ENCODE measurements at regions not wholly inside any gene's neighbourhood (a gene's known extent, or its start where the extent isn't known, plus 50 kb on each side); places are given as distances from the start of the nearest gene placed in this dataset.

DNA sequence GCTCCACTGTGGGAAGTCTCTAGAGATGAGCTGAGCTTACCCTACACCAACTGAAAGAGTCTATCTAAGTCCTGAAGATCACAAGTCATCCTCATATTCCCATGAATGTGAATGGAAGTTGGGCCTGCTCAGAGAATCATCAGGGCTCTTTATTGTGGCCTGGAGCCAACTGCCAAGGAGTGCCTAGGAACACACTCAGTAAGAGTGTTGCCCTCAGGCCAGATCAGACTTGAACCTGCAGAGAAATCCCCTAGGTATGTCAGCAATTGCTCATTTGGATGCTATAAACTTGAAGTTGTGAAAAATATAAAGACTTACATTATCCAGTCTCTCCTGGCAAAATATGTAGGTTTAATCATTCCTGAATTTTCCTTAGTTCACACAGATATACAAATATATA is 1070.2 kb downstream of the EFNB2 start:
- no peaks in the 10 kb centered on the region for H3K36me3 ChIP-seq
- no peak overlapping the region for H3K27ac ChIP-seq
- TF ChIP-seq POLR2AphosphoS5 (IDR thresholded peaks at IDR 0.05) (no peak), POLR2A (IDR thresholded peaks at IDR 0.05) (no peak), EP300 (IDR thresholded peaks at IDR 0.05) (no peak)
- TF ChIP-seq, protein P1, sequence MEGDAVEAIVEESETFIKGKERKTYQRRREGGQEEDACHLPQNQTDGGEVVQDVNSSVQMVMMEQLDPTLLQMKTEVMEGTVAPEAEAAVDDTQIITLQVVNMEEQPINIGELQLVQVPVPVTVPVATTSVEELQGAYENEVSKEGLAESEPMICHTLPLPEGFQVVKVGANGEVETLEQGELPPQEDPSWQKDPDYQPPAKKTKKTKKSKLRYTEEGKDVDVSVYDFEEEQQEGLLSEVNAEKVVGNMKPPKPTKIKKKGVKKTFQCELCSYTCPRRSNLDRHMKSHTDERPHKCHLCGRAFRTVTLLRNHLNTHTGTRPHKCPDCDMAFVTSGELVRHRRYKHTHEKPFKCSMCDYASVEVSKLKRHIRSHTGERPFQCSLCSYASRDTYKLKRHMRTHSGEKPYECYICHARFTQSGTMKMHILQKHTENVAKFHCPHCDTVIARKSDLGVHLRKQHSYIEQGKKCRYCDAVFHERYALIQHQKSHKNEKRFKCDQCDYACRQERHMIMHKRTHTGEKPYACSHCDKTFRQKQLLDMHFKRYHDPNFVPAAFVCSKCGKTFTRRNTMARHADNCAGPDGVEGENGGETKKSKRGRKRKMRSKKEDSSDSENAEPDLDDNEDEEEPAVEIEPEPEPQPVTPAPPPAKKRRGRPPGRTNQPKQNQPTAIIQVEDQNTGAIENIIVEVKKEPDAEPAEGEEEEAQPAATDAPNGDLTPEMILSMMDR (IDR thresholded peaks at IDR 0.05) = no peak
- no peaks in the 10 kb centered on the region for H3K27me3 ChIP-seq
- no peaks in the 10 kb centered on the region for H3K4me1 ChIP-seq
- ATAC-seq = no peak
- H3K4me3 ChIP-seq = no peak overlapping the region
- no peaks in the 10 kb centered on the region for H3K9me3 ChIP-seq

DNA sequence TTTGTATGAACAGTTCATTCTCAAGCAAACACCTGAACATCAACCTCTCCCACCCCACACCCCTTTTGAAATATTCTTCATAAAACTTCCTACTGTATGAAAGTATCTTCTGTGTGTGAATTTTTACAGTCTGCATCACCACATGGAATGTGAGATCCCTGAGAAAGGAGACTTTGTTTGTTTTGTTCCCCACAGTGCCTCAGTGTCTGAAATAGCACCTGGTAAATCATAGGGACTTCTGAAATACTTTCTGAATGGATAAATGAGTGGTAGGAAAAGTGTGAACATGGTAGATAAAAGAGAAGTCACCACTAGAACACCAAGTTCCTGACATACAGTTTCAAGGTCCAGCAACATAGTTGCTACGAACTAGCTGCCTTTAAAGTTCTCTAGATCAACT is 1071.2 kb downstream of the EFNB2 start:
- Histone ChIP-seq H3K27ac (no peak overlapping the region), H3K4me3 (no peak overlapping the region), H3K4me1 (no peaks in the 10 kb centered on the region), H3K9me3 (no peaks in the 10 kb centered on the region), H3K36me3 (no peaks in the 10 kb centered on the region), H3K27me3 (no peaks in the 10 kb centered on the region)
- TF ChIP-seq EP300 (IDR thresholded peaks at IDR 0.05) (no peak), POLR2A (IDR thresholded peaks at IDR 0.05) (no peak), POLR2AphosphoS5 (IDR thresholded peaks at IDR 0.05) (no peak)
- TF ChIP-seq, protein P1 (IDR thresholded peaks at IDR 0.05) = no peak
- 90% methylated on average over 1 of the region's 1 CpG for WGBS, 2 donors (ENCODE audit: low coverage in 1 of 2)
- no peak for ATAC-seq

DNA sequence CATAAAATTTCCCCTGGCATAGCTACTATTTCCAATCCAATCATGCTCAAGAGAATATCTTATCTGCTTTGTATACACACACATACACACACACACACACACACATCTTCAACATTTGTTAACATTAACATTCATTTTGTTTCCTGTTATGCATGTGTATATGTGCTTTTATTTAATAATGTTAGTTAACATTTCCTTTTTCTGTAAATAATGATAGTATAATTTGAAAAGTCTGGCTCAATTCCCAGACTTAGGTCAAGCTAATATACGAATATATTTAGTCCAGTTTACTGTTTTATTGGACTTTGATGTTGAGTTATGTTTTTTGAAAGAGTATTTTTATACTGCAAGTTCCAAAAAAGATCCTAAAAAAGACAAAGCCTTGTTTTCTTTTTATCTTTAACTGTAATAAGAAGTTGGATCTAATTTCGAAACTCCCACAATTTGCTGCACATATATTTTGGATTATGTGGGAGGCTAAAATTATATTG is 1072.4 kb downstream of the EFNB2 start:
- TF ChIP-seq POLR2A (IDR thresholded peaks at IDR 0.05) (no peak), POLR2AphosphoS5 (IDR thresholded peaks at IDR 0.05) (no peak), EP300 (IDR thresholded peaks at IDR 0.05) (no peak)
- TF ChIP-seq, protein P1 (IDR thresholded peaks at IDR 0.05) = no peak
- 4 to 11% methylated on average over 2 of the region's 2 CpGs for WGBS, 2 donors (ENCODE audit: low coverage in 1 of 2)
- Histone ChIP-seq H3K27ac (no peak overlapping the region), H3K36me3 (no peaks in the 10 kb centered on the region), H3K27me3 (no peaks in the 10 kb centered on the region), H3K9me3 (no peaks in the 10 kb centered on the region), H3K4me3 (no peak overlapping the region), H3K4me1 (no peaks in the 10 kb centered on the region)
- no peak for ATAC-seq

DNA sequence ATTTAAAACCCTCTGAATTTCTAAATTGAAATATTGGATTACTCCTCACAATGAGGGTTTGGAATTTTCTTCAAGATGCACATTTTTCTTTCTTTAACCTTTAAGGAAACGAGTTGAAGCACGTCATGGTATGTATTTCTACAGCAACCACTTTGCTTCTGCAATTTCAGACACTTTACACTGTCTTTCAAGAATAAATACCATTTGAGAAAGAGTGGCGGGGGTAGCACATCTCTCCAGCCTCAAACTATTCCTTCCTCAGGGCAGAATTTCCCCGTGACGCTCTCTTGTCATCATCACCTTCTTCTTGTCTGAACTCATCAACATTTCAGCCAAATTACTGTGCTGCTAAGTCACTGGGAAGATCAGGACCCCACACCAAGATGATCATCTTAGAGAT is 1073.4 kb downstream of the EFNB2 start:
- Histone ChIP-seq H3K4me1 (no peaks in the 10 kb centered on the region), H3K36me3 (no peaks in the 10 kb centered on the region), H3K27me3 (no peaks in the 10 kb centered on the region), H3K27ac (no peak overlapping the region), H3K9me3 (no peaks in the 10 kb centered on the region), H3K4me3 (no peak overlapping the region)
- ATAC-seq = no peak
- 74% methylated on average over 2 to 5 of the region's 5 CpGs for WGBS, 2 donors (ENCODE audit: low coverage in 1 of 2)
- TF ChIP-seq POLR2A (IDR thresholded peaks at IDR 0.05) (no peak), POLR2AphosphoS5 (IDR thresholded peaks at IDR 0.05) (no peak), EP300 (IDR thresholded peaks at IDR 0.05) (no peak)
- TF ChIP-seq, protein P1 (IDR thresholded peaks at IDR 0.05) = no peak

DNA sequence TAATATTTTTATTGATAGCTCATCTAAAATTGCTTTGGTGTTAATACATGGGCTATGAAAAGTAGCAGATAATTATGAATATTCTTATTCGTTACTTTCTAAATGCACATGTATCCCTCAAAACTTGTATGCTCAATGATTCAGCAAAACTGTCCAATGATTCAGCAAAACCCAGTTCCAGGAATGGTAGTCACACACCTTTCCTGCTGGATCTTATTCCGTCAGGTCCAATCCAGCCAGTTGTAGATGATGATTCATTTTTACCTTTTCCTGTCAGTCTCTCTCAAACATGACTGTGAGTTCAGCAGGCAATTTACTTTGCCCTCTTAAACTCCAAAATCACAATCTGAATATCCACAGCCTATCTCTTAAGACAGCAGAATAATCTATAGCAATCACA is 1082.6 kb downstream of the EFNB2 start:
- 83 to 85% methylated on average over 2 of the region's 2 CpGs for WGBS, 2 donors (ENCODE audit: low coverage in 1 of 2)
- TF ChIP-seq, protein P1 (IDR thresholded peaks at IDR 0.05) = no peak
- no peak overlapping the region for H3K27ac ChIP-seq
- ATAC-seq = no peak
- H3K9me3 ChIP-seq = no peaks in the 10 kb centered on the region
- H3K36me3 ChIP-seq = no peaks in the 10 kb centered on the region
- H3K27me3 ChIP-seq = no peaks in the 10 kb centered on the region
- no peak overlapping the region for H3K4me3 ChIP-seq
- no peaks in the 10 kb centered on the region for H3K4me1 ChIP-seq

Data from gastroesophageal sphincter (tissue), 4 donors.